ENCODE measurements at regions not wholly inside any gene's neighbourhood (a gene's known extent, or its start where the extent isn't known, plus 50 kb on each side); places are given as distances from the start of the nearest gene placed in this dataset.

GRCh38 chr20:12911372-12911771, 97.4 kb upstream of the SPTLC3 start:
- intact Hi-C loops (cut with DNase I; ENCODE audit: low total_unique reads) = no loop called here
- no peak for DNase-seq (ENCODE audit: low spot score in 2 of 2)
- TF ChIP-seq, protein P1, sequence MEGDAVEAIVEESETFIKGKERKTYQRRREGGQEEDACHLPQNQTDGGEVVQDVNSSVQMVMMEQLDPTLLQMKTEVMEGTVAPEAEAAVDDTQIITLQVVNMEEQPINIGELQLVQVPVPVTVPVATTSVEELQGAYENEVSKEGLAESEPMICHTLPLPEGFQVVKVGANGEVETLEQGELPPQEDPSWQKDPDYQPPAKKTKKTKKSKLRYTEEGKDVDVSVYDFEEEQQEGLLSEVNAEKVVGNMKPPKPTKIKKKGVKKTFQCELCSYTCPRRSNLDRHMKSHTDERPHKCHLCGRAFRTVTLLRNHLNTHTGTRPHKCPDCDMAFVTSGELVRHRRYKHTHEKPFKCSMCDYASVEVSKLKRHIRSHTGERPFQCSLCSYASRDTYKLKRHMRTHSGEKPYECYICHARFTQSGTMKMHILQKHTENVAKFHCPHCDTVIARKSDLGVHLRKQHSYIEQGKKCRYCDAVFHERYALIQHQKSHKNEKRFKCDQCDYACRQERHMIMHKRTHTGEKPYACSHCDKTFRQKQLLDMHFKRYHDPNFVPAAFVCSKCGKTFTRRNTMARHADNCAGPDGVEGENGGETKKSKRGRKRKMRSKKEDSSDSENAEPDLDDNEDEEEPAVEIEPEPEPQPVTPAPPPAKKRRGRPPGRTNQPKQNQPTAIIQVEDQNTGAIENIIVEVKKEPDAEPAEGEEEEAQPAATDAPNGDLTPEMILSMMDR (IDR thresholded peaks at IDR 0.05) = no peak
- TF ChIP-seq POLR2A (IDR thresholded peaks at IDR 0.05) (no peak), POLR2AphosphoS5 (IDR thresholded peaks at IDR 0.05) (no peak)

GRCh38 chr20:12913781-12914443, 94.9 kb upstream of the SPTLC3 start:
- Histone ChIP-seq H3K27ac (no peak overlapping the region), H3K9me3 (no peaks in the 10 kb centered on the region), H3K27me3 (no peaks in the 10 kb centered on the region), H3K4me3 (no peak overlapping the region), H3K4me1 (no peaks in the 10 kb centered on the region), H3K36me3 (no peaks in the 10 kb centered on the region)
- no peak for TF ChIP-seq POLR2AphosphoS5 (IDR thresholded peaks at IDR 0.05)
- TF ChIP-seq, protein P1 (IDR thresholded peaks at IDR 0.05) = no peak
- no peak for TF ChIP-seq POLR2A (IDR thresholded peaks at IDR 0.05)
- DNase-seq (ENCODE audit: low spot score in 2 of 2) = no peak
- intact Hi-C loops (cut with DNase I; ENCODE audit: low total_unique reads) = no loop called here

More at GRCh38 chr20:12911372-12911771, 97.4 kb upstream of the SPTLC3 start:
- Histone ChIP-seq H3K36me3 (no peaks in the 10 kb centered on the region), H3K4me1 (no peaks in the 10 kb centered on the region), H3K27me3 (no peaks in the 10 kb centered on the region), H3K4me3 (no peak overlapping the region), H3K27ac (no peak overlapping the region), H3K9me3 (no peaks in the 10 kb centered on the region)

DNA sequence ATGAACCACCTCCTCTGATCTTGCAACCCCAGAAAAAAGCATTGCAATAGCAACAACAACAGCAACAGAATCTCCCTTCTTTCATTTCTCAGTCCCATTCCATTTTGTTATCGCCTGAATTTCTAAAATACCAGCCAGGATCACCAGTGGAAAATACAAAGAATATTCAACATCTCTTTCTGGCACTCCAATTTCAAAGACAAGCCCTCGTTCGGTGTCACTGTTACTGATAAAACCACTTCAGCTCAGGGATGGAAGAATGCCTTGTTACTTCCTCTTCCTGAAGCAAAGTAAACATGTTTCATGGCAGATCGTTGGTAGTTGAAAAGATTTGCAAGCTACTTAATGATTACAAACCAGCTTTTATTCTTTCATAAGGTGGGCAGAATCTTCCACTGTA, 94.0 kb upstream of the SPTLC3 start:
- Histone ChIP-seq H3K4me3 (no peak overlapping the region), H3K27me3 (no peaks in the 10 kb centered on the region), H3K36me3 (no peaks in the 10 kb centered on the region), H3K27ac (no peak overlapping the region), H3K4me1 (no peaks in the 10 kb centered on the region), H3K9me3 (no peaks in the 10 kb centered on the region)
- TF ChIP-seq POLR2AphosphoS5 (IDR thresholded peaks at IDR 0.05) (no peak), POLR2A (IDR thresholded peaks at IDR 0.05) (no peak)
- TF ChIP-seq, protein P1 (IDR thresholded peaks at IDR 0.05) = no peak
- intact Hi-C loops (cut with DNase I; ENCODE audit: low total_unique reads) = no loop called here
- DNase-seq (ENCODE audit: low spot score in 2 of 2) = no peak

DNA sequence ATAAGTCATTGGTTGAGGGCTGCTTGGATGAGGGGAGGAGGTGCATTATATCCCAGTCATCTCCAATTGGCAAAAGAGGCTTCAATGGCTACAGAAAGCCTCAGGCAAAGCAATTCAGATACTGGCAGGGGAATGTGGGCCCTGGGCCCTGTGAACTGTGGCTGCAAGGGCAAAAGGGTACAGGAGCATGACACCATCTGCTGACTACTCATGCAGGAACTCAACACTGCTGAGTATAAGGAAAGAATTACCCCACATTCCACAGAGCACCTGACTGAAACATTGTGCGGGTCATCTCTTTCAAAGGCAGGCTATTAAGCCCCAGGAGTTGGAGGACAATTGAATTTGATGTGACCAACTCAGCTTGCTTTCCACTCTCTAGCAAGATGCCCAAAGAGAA, 92.1 kb upstream of the SPTLC3 start:
- intact Hi-C loops (cut with DNase I; ENCODE audit: low total_unique reads) = no loop called here
- DNase-seq (ENCODE audit: low spot score in 2 of 2) = no peak
- Histone ChIP-seq H3K27me3 (no peaks in the 10 kb centered on the region), H3K27ac (no peak overlapping the region), H3K4me1 (no peaks in the 10 kb centered on the region), H3K4me3 (no peak overlapping the region), H3K9me3 (no peaks in the 10 kb centered on the region), H3K36me3 (no peaks in the 10 kb centered on the region)
- TF ChIP-seq POLR2AphosphoS5 (IDR thresholded peaks at IDR 0.05) (no peak), POLR2A (IDR thresholded peaks at IDR 0.05) (no peak)
- TF ChIP-seq, protein P1 (IDR thresholded peaks at IDR 0.05) = no peak

GRCh38 chr20:12924126-12924525, 84.6 kb upstream of the SPTLC3 start:
- H3K9me3 ChIP-seq = peaks cover 0 to 3% of the 10 kb centered on the region in 2 donors
- H3K27ac ChIP-seq = no peak overlapping the region
- H3K4me3 ChIP-seq = no peak overlapping the region
- H3K36me3 ChIP-seq = no peaks in the 10 kb centered on the region
- no peaks in the 10 kb centered on the region for H3K27me3 ChIP-seq
- no peaks in the 10 kb centered on the region for H3K4me1 ChIP-seq
- no peak for TF ChIP-seq POLR2AphosphoS5 (IDR thresholded peaks at IDR 0.05)
- TF ChIP-seq, protein P1 (IDR thresholded peaks at IDR 0.05) = no peak
- no peak for TF ChIP-seq POLR2A (IDR thresholded peaks at IDR 0.05)
- no peak for DNase-seq (ENCODE audit: low spot score in 2 of 2)
- intact Hi-C loops (cut with DNase I; ENCODE audit: low total_unique reads) = no loop called here
